NCI-H748 treated with DMSO at 0.1 percent for 48 hours (cell line): ENCODE measurements at regions not wholly inside any gene's neighbourhood (a gene's known extent, or its start where the extent isn't known, plus 50 kb on each side); places are given as distances from the start of the nearest gene placed in this dataset.
"Not testable (repeated sequence)": the region's sequence is repeated elsewhere in the genome, so short reads cannot be mapped to it uniquely, and the experiment has no call there.

Experiments
- DNase-seq: peaks from one replicate; lab custom pipeline; 2025; lab: John Stamatoyannopoulos, UW

DNA sequence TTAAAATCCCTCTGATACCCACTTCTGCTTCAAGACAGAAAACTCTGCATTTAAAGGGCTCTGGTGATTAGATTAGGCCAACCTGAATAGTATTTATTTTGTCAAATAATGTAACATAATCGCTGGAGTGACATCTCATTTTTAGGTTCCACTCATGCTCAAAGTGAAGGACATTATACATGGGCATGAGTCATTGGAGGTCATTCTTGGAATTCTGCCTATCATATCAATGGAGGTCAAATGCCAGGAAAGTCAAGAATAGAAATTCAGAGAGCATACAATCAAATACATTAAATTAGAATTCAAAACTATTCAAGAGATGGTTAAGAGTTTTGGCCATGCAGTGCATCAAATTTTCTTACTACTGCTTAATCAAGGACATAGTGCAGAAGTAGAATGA, 50.8 kb upstream of the PRSS1 start:
- DNase-seq = no peak

DNA sequence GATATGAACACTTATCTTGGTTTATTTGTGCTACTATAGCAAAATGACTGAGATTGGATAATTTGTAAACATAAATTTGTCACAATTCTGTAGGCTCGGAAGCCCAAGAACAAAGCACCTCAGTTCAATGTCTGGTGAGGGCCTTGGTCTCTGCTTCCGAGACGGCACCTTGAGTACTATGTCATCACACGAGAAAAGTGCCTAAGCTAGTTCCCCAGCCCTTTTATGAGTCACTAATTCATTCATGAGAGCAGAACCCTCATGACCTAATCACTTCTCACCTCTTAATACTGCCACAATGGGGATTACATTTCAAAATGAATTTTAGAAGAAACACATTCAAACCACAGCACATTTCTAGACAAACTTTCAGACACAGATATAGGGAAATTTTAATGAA, 52.0 kb upstream of the PRSS1 start:
- no peak for DNase-seq

DNA sequence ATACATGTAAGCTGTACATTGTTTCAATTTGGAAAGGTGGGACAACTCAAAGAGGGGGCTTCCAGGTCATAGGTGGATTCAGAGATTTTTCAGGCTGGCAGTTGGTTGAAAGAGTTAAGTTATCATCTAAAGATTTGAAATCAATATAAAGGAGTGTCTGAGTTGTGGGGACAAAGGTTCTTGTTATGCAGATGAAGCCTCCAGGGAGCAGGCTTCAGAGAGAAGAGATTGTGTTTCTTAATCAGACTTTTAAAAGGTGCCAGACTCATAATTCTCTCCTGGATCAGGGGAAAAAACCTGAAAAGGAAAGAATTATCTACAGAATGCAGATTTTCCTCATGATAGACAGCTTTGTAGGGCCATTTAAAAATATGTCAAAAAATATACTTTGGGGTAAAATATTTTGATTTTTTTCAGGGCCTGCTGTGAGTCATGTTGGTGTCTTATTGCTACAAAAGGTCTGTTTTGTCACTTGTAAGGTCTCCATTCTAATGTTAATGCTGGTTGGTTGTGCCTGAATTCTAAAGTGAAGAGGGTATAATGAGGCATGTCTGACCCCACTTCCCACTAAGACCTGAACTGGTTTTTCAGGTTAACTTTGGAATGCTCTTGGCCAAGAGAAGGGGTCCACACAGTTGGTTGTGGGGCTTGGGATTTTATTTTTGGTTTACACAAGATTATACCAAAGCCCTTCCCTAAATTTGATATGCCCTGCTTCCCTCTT, 52.7 kb upstream of the PRSS1 start:
- no peak for DNase-seq

GRCh38 chr7:142693911-142694310, 55.4 kb upstream of the PRSS1 start:
- no peak for DNase-seq

DNA sequence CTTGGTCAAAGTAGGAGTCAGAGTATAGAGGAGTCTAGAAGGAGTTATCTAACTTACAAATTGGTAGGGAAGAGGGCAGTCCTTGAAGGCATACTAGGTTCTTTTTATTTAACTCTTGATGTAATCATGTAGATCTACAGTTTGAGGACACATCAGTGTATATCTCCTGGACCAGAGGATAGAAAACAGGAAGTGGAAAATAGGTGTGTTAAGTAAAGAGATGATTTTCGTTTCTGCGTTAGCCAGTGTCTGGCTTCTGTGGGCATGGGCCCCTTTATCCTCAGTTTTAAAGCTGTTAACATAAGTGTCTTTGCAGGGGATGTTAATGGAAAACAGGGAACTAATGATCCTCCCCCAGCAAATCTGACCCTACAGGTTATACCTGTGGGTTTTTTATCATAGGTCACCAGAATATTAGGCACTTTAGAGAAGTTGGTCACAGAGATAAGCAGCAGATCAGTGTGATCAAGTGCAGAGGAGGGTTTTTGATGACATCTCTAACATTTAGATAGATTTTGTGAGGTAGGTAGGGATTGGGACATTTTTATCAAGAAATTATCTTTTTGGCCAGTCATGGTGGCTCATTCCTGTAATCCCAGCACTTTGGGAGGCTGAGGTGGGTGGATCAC, 58.6 kb upstream of the PRSS1 start:
- no peak for DNase-seq

- DNase-seq = peak; percentile 58
These were observed 59.7 kb upstream of the PRSS1 start for GRCh38 chr7:142689439-142690120.

- DNase-seq = no peak
These were observed 63.3 kb upstream of the PRSS1 start for GRCh38 chr7:142685877-142686508.

DNA sequence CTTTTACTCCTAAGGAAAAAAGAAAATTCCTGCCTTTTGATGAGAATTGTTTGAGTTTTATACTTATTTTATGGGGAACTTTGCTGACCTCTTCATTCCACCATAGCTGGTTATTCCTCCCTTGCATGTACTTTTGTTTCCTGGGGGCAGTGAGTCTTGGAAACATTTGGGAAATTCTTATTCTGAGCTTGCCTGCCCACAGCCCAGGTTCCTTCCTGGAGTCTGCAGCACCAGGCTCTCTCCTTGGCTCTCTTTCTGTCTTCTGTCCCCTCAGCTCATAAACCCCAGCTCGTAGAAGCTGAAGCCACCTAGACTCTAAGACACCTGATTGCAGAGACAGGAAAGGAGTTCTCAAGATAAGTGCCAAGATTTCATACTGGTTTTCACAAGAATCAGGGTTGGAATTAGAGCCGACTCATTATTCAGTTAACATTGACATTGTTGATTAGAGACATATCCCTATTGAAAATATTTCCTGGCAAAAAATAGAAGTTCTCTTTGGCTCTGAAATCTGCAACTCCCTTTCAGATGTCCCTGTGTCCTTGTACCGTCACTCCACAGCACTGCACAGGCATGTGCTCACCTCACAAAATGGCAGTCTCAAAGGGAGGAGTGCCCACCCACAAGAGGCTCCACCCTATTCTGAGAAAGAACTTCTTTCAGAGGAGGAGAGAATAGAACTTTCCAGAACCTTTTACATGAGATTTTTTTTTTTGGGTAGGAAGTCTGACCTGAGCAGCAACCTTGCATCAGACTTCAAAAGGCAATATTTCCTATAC, 67.8 kb upstream of the PRSS1 start:
- DNase-seq = no peak

- no peak for DNase-seq
These were observed 77.8 kb upstream of the PRSS1 start for GRCh38 chr7:142671506-142671905.

DNA sequence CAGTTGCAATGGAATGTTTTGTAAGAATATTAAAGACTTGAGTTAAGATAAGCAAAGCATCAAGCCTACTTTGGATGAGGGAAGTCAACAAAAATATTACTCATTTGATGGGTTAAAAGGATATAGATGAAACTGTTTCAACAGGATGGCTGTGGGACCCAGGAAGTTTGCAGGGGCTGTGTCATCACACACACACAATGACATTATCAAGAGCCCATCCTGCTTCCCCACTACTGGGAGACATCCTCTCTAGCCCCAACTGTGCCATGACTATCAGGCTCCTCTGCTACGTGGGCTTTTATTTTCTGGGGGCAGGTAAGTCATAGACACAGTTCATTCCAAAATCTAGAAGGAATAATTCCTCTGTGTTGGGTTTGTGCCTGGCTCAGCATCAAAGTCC, 78.8 kb upstream of the PRSS1 start:
- no peak for DNase-seq

DNA sequence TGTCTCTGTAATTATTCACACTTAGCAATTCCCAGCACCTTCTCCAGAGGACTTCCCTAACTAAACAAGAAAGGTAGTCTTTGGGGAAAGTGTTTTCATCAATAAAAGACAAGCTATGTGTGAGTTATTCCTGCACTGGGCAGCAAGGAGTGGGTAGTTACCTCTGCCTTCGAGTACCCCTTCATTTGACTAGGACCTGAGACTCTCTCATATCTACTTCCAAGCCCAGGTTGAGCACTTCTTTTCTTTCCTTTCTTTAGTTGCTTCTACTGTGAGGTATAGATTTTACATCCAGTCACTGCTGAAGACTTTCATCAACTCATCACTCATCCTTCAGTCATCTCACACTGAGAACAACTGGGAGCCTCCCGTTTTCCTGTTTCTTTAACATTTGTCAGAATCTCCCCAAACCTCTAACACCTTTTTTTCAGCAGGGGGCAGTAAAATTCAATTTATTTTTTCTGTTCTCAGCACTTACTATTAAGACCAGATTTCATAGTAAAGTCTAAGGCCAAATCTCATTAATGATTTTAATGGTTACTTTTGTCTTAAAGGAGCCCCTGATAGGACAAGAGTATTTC, 80.1 kb upstream of the PRSS1 start:
- peak; percentile 25 for DNase-seq

DNA sequence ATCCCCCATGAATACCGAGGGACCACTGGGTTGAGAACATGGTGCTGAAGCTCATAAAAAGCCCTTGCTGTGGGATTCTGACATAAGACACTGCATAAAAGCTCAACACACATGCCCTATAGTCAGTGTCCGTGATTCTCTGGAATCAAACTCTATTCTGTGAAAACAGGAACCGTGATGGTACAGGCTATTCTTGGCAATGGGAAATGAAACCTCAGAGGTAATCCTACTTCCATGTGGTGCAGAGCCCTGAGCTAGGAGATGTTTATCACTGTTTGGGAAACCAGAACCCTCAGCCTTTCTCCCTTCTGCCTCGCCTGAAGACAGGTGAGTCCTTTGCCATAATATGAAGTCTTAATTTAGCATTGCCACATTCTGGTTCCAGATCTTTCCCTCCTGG, 80.8 kb upstream of the PRSS1 start:
- DNase-seq = no peak

GRCh38 chr7:142657376-142657775, 91.9 kb upstream of the PRSS1 start:
- DNase-seq = no peak

DNA sequence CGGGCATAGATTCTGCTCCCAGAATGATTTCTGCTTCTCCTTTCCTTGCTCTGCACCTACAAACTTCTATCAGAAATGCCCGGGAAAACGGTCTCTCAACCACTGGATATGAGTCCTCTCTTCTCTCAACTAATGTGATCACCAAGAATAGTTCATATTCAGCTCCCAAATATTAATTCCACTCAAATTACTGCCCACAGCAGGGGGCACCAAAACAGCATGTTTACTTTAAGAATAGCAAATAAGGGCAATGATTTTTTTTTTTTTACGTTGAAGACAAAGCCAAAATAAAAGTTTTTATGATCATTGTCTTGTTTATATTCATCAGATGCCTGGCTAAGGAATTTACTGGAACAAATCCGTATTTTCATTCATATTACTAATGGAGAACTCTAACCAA, 94.9 kb upstream of the PRSS1 start:
- DNase-seq = no peak

GRCh38 chr7:142647749-142648148, 101.5 kb upstream of the PRSS1 start:
- DNase-seq = no peak

- DNase-seq = peak; percentile 19
These were observed 102.7 kb upstream of the PRSS1 start for GRCh38 chr7:142646386-142647140.

DNA sequence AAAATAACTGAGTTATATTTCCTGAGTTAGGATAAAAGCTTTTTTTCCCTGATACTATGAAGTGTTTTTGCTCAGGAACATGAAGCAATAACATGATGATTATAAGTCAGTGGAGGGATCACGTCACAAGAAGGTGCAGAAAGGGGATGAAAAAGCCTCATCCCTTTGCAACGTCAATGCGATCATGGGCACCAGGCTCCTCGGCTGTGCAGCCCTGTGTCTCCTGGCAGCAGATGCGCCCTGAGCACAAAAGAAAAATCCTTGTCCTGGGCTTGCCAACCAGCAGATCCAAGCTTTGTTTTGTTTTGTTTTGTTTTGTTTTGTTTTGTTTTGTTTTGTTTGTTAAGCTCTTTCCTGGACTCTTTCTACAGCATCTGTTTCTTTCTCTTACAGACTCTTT, 103.5 kb upstream of the PRSS1 start:
- peak; percentile 23 for DNase-seq

DNA sequence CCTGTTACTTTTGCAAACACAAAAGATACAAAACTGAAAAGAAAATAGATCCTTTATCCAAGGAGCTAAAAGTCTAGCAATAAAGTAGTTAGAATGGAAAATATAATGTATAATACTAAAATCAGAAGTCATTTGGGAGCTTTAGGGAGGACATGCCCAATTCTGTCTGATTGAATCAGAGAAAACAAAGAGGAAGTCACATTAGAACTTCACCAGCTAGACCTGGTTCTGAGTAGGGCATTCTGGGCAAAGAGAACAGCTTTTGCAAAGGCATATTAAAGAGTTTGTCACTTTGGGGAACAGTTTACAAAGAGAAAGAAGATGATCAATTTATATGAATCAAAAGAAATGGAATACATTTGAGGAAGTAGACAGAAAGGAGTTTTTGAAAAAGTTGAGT, 107.0 kb upstream of the PRSS1 start:
- no peak for DNase-seq

GRCh38 chr7:142641252-142641651, 108.0 kb upstream of the PRSS1 start:
- not testable (repeated sequence) for DNase-seq

- no peak for DNase-seq
These were observed 110.7 kb upstream of the PRSS1 start for GRCh38 chr7:142638581-142638980.

GRCh38 chr7:142637240-142637639, 112.0 kb upstream of the PRSS1 start:
- DNase-seq = no peak
